A549 (cell line): ENCODE measurements at regions not wholly inside any gene's neighbourhood (a gene's known extent, or its start where the extent isn't known, plus 50 kb on each side); places are given as distances from the start of the nearest gene placed in this dataset.

ENCODE experiments used
- ATAC-seq, 2 experiments: fragments of 200-7000 bp in 1 of 2; fragments of >200 bp in 1 of 2; cut with Nextera tagmentation in 1 of 2; cut with Tn5 transposase in 1 of 2; 3 replicates each; pipeline versions ENCODE4 v1.8.0 to v1.9.1; 2018 to 2020; ENCODE audit warnings: mild to moderate bottlenecking in 1 of 2, moderate library complexity in 1 of 2
- CTCF ChIA-PET: fragments of 300-600 bp; sonication (Branson Sonifier 250); formaldehyde crosslinking; extraction: SDS; loops from one replicate; lab custom pipeline; 2021; ENCODE audit warnings: antibody characterized with exemption, inconsistent platforms; lab: Yijun Ruan, JAX
- POLR2A ChIA-PET: fragments of 350-600 bp; formaldehyde crosslinking; extraction: SDS; loops from one replicate; lab custom pipeline; 2021; ENCODE audit warnings: antibody characterized with exemption, inconsistent platforms; lab: Yijun Ruan, JAX
- DNase-seq, 2 experiments: peaks; one replicate each; pipeline versions ENCODE4 v3.0.0 to v3.0.0-alpha.2; 2011 to 2016; ENCODE audit warnings: low read depth in 1 of 2, low spot score in 1 of 2
- FAIRE-seq: peaks from 2 replicates; lab custom pipeline; 2011; peaks lifted over from hg19 to GRCh38; lab: Jason Lieb, UNC
- H3K27ac ChIP-seq, 2 experiments: fragments of >200 bp; sonication (Bioruptor Twin); formaldehyde crosslinking; 3 replicates each; pipeline ENCODE4 v1.5.1; 2016 to 2017
- H3K4me1 ChIP-seq: fragments of >200 bp; sonication (Bioruptor Twin); formaldehyde crosslinking; 3 replicates; pipeline ENCODE4 v1.6.1; 2016
- H3K4me2 ChIP-seq: fragments of >200 bp; sonication (Bioruptor Twin); formaldehyde crosslinking; 3 replicates; pipeline ENCODE4 v1.6.1; 2016
- H3K4me3 ChIP-seq: fragments of >200 bp; sonication (Bioruptor Twin); formaldehyde crosslinking; 3 replicates; pipeline ENCODE4 v1.5.1; 2016
- H3K9me3 ChIP-seq: fragments of >200 bp; sonication (Bioruptor Twin); formaldehyde crosslinking; 3 replicates; pipeline ENCODE4 v1.6.1; 2016
- CBX2 ChIP-seq: fragments of 200-600 bp; sonication (generic); IDR thresholded peaks from 2 replicates; pipeline ENCODE4 v1.6.1; 2016; ENCODE audit warnings: low read depth, mild to moderate bottlenecking, borderline replicate concordance
- CEBPB ChIP-seq, 2 experiments: fragments of >200 bp in 1 of 2; sonication (Bioruptor Twin) in 1 of 2; formaldehyde crosslinking in 1 of 2; IDR thresholded peaks; 2 replicates each; pipeline ENCODE4 v1.6.1; 2012 to 2016
- CHD4 ChIP-seq: fragments of 200-600 bp; sonication (generic); IDR thresholded peaks from 2 replicates; pipeline ENCODE4 v1.6.1; 2016; ENCODE audit warnings: antibody characterized with exemption, mild to moderate bottlenecking, borderline replicate concordance
- ESRRA ChIP-seq: fragments of 150-350 bp; IDR thresholded peaks from 2 replicates; pipeline ENCODE4 v1.6.1; 2014; ENCODE audit warnings: mild to moderate bottlenecking, low read length, borderline replicate concordance
- FOSB ChIP-seq: fragments of 250-450 bp; sonication (Bioruptor Pico); IDR thresholded peaks from 2 replicates; pipeline ENCODE4 v1.5.0; 2020; ENCODE audit warnings: mild to moderate bottlenecking, moderate library complexity
- FOXS1 ChIP-seq: fragments of 250-450 bp; sonication (Bioruptor Pico); IDR thresholded peaks from 2 replicates; pipeline ENCODE4 v1.5.0; 2020; ENCODE audit warnings: mild to moderate bottlenecking, moderate library complexity
- GATA3 ChIP-seq: IDR thresholded peaks from 2 replicates; pipeline ENCODE4 v1.6.1; 2012; ENCODE audit warnings: borderline replicate concordance
- HEYL ChIP-seq: fragments of 250-450 bp; sonication (Bioruptor Pico); IDR thresholded peaks from 2 replicates; pipeline ENCODE4 v1.8.0; 2021; ENCODE audit warnings: mild to moderate bottlenecking, moderate library complexity
- HOXA7 ChIP-seq: fragments of 250-450 bp; sonication (Bioruptor Pico); IDR thresholded peaks from 2 replicates; pipeline ENCODE4 v1.5.0; 2020; ENCODE audit warnings: mild to moderate bottlenecking, moderate library complexity
- HOXB13 ChIP-seq: fragments of 250-450 bp; sonication (Bioruptor Pico); IDR thresholded peaks from 2 replicates; pipeline ENCODE4 v1.5.0; 2020; ENCODE audit warnings: low read depth, mild to moderate bottlenecking, moderate library complexity
- HOXB5 ChIP-seq: fragments of 250-450 bp; sonication (Bioruptor Pico); IDR thresholded peaks from 2 replicates; pipeline ENCODE4 v1.5.0; 2020; ENCODE audit warnings: mild to moderate bottlenecking, moderate library complexity
- MAFK ChIP-seq: fragments of 450-650 bp; IDR thresholded peaks from 2 replicates; pipeline ENCODE4 v1.6.1; 2014; ENCODE audit not compliant: partially characterized antibody
- MAZ ChIP-seq: fragments of 150-350 bp; IDR thresholded peaks from 2 replicates; pipeline ENCODE4 v1.6.1; 2014; ENCODE audit warnings: antibody characterized with exemption, low read depth, low read length, borderline replicate concordance
- POLR2AphosphoS2 ChIP-seq: conservative IDR thresholded peaks from 2 replicates; pipeline ENCODE4 v1.6.1; 2012; ENCODE audit warnings: low read length, improper control_type of control experiment, inconsistent platforms
- RAD21 ChIP-seq, 2 experiments: fragments of >200 bp in 1 of 2; sonication (Bioruptor Twin) in 1 of 2; formaldehyde crosslinking in 1 of 2; IDR thresholded peaks in 1 of 2; conservative IDR thresholded peaks in 1 of 2; 2 replicates in 1 of 2; 3 replicates in 1 of 2; pipeline ENCODE4 v1.6.1; 2012 to 2018; ENCODE audit warnings: inconsistent platforms in 1 of 2
- RARB ChIP-seq: fragments of 250-450 bp; sonication (Bioruptor Pico); IDR thresholded peaks from 2 replicates; pipeline ENCODE4 v1.8.0; 2021; ENCODE audit warnings: mild to moderate bottlenecking, moderate library complexity
- SREBF2 ChIP-seq: fragments of 450-650 bp; IDR thresholded peaks from 2 replicates; pipeline ENCODE4 v1.6.1; 2014; ENCODE audit warnings: mild to moderate bottlenecking, moderate library complexity
- ZFP36 ChIP-seq: fragments of 450-650 bp; IDR thresholded peaks from 2 replicates; pipeline ENCODE4 v1.6.1; 2014; ENCODE audit warnings: borderline replicate concordance; ENCODE audit not compliant: partially characterized antibody
- WGBS: methylation state at CpG from one replicate; pipeline ENCODE4 v1.1.6; 2017; ENCODE audit errors: missing lambda C conversion rate; 5-methylcytosine and 5-hydroxymethylcytosine counted together
- TF ChIP-seq, protein P1 (sequence below): IDR thresholded peaks from 2 replicates; pipeline ENCODE4 v1.6.1; 2012
- TF ChIP-seq, protein P2 (sequence below): fragments of 200-600 bp; sonication (generic); IDR thresholded peaks from 2 replicates; pipeline ENCODE4 v1.6.1; 2016; ENCODE audit warnings: antibody characterized with exemption, mild to moderate bottlenecking, moderate library complexity

DNA sequence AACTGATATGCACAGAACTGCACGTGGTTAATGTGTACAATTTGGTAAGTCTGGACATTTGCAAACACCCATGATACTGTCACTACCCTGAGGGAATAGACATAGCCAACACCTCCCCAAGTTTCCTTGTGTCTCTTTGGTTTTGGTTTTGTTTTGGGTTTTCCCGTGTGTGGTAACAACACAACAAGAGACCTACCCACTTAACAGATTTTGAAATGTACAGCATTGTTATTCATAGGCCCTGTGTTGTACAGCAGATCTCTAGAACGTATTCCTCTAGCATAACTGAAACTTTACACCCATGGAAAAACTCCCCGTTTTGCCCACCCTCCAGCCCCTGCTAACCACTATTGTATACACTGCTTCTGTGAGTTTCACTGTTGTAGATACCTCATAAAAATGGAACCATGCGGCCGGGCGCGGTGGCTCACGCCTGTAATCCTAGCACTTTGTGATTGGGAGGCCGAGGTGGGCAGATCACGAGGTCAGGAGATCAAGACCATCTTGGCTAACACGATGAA lies 76.3 kb upstream of the TBC1D3K start:
- no peaks in the 10 kb centered on the region for H3K9me3 ChIP-seq
- H3K4me3 ChIP-seq = no peak overlapping the region
- no peak overlapping the region for H3K27ac ChIP-seq
- ATAC-seq = no peak
- 87% methylated on average over 12 of the region's 12 CpGs for WGBS
- CTCF ChIA-PET = interaction anchor here (1.7 kb wide), 1 partner anchor 31 kb away, joined by 9 read pairs; no protein-coding TSS in a partner anchor
- FAIRE-seq = no peak
- H3K4me2 ChIP-seq = no peak overlapping the region
- DNase-seq = no peak
- POLR2A ChIA-PET = no interaction called here
- TF ChIP-seq RARB (CRISPR knock-in tag) (no peak), FOSB (CRISPR knock-in tag) (no peak), HEYL (no peak), CHD4 (no peak), ZFP36 (no peak), HOXA7 (CRISPR knock-in tag) (no peak), HOXB5 (CRISPR knock-in tag) (no peak), MAZ (no peak), POLR2AphosphoS2 (no peak), HOXB13 (CRISPR knock-in tag) (no peak), FOXS1 (CRISPR knock-in tag) (no peak), ESRRA (no peak), CEBPB (IDR thresholded peaks at IDR 0.05) (no peak), CBX2 (no peak), GATA3 (no peak)
- TF ChIP-seq, protein P1, sequence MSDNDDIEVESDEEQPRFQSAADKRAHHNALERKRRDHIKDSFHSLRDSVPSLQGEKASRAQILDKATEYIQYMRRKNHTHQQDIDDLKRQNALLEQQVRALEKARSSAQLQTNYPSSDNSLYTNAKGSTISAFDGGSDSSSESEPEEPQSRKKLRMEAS = no peak
- TF ChIP-seq, protein P2, sequence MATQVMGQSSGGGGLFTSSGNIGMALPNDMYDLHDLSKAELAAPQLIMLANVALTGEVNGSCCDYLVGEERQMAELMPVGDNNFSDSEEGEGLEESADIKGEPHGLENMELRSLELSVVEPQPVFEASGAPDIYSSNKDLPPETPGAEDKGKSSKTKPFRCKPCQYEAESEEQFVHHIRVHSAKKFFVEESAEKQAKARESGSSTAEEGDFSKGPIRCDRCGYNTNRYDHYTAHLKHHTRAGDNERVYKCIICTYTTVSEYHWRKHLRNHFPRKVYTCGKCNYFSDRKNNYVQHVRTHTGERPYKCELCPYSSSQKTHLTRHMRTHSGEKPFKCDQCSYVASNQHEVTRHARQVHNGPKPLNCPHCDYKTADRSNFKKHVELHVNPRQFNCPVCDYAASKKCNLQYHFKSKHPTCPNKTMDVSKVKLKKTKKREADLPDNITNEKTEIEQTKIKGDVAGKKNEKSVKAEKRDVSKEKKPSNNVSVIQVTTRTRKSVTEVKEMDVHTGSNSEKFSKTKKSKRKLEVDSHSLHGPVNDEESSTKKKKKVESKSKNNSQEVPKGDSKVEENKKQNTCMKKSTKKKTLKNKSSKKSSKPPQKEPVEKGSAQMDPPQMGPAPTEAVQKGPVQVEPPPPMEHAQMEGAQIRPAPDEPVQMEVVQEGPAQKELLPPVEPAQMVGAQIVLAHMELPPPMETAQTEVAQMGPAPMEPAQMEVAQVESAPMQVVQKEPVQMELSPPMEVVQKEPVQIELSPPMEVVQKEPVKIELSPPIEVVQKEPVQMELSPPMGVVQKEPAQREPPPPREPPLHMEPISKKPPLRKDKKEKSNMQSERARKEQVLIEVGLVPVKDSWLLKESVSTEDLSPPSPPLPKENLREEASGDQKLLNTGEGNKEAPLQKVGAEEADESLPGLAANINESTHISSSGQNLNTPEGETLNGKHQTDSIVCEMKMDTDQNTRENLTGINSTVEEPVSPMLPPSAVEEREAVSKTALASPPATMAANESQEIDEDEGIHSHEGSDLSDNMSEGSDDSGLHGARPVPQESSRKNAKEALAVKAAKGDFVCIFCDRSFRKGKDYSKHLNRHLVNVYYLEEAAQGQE = no peak
- peaks cover 19% of the 10 kb centered on the region; the same call in 2 of the 3 replicates for H3K4me1 ChIP-seq

DNA sequence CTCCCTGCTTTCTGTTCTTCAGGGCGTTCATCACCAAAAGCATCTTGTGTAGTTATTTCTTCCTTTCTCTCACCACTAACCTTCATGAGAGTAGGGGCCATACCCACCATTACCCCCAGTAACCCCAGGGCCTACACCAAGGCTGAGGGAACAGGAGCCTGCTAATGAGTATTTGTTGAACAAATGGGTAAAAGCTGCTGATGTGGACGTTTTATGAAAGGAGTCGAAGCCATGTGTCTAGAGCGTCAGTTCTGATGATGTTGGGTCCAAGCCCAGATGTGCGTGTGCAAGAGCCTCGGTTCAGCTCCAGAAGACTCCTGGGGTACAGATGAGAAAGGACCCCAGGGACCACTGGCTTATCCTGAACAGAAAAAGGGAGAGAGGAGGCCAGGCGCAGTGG lies 77.1 kb upstream of the TBC1D3K start:
- ChIA-PET CTCF (interaction anchor here (1.1 to 5.2 kb wide), 3 partner anchors 30 to 146 kb away, joined by 3 to 48 read pairs (median 3); no protein-coding TSS in a partner anchor), POLR2A (no interaction called here)
- 87% methylated on average over 7 of the region's 7 CpGs for WGBS
- Histone ChIP-seq H3K4me2 (no peak overlapping the region), H3K4me3 (no peak overlapping the region), H3K9me3 (no peaks in the 10 kb centered on the region), H3K4me1 (peaks cover 19% of the 10 kb centered on the region; the same call in 2 of the 3 replicates), H3K27ac (no peak overlapping the region)
- ATAC-seq (no peak), DNase-seq (no peak), FAIRE-seq (no peak)
- TF ChIP-seq MAFK = peak; percentile 69
- TF ChIP-seq RAD21 (conservative IDR thresholded peaks at IDR 0.05 in 1 of 2, IDR thresholded peaks at IDR 0.05 in 1 of 2) = no peak

DNA sequence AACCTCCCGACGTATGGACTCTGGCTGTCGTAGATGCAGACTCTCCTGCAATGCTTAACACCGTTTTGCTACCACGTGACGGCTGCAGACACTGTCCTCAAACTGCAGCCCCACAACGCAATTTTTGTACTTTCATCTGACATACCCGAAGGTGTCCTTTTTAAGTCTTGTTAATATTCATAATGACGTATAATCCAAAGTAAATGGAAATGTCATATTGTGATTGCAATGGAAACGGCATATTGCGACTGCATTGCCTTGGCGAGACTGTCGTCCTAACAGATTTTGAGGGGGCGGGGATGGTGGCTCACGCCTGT lies 79.3 kb upstream of the TBC1D3K start:
- ATAC-seq (no peak; a peak in 1 of 6 replicates), FAIRE-seq (no peak), DNase-seq (no peak)
- CTCF ChIA-PET = interaction anchor here (1.2 to 6.9 kb wide), 9 partner anchors 9 to 196 kb away, joined by 3 to 48 read pairs (median 6); no protein-coding TSS in a partner anchor
- 40% methylated on average over 15 of the region's 15 CpGs for WGBS
- POLR2A ChIA-PET = no interaction called here
- Histone ChIP-seq H3K4me2 (peak overlapping the region; percentile 71), H3K4me1 (peaks cover 19% of the 10 kb centered on the region; the same call in 2 of the 3 replicates), H3K27ac (no peak overlapping the region; a peak in 1 of 6 replicates), H3K4me3 (no peak overlapping the region), H3K9me3 (no peaks in the 10 kb centered on the region)
- 0 out of 2 replicates have a peak, but pooled peaks have one; percentile 12 for TF ChIP-seq GATA3
- TF ChIP-seq POLR2AphosphoS2 = no peak
- no peak for TF ChIP-seq SREBF2
